ENCODE measurements at regions not wholly inside any gene's neighbourhood (a gene's known extent, or its start where the extent isn't known, plus 50 kb on each side); places are given as distances from the start of the nearest gene placed in this dataset.

DNA sequence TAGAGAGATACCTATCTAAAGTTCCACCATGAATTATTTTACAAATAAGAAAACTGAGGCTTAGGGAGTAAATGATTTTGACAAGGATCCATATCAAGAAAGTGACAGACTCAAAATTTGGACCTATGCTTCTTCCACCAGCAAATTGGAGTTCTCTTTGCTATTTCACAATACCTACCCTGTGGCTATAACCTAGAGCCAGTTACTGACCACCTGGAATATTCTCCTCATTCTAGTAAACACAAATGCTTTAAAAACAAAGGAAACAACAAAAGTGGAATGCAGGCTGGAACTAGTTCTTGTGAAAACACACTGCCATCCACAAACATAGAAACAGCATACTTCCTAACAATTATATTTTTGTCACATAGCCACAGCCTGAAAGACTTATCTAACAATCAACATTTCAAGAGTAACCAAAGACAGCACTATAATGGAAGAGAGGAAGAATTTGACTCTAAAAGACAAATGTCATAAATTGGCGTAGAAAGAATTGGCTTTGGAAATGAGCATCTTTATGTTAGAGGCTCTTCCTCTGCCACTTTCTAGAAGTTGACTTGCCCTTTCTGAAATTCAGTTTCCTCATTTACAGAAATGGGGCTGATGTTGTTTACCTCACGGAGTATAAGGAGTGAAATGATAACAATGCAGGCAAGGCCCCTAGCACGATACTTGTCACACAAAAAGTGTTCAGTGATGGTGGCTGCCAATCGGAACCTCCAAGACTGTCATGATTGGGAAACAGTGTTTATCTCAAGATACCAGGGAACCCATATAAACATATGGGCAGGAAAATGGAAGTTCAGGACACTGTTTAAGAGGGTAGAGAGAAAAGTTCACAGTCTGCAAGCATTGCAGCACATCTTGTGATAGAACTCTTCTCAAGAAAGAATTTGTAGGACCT lies 138.6 kb upstream of the LGR5 start:
- TF ChIP-seq, protein P1, sequence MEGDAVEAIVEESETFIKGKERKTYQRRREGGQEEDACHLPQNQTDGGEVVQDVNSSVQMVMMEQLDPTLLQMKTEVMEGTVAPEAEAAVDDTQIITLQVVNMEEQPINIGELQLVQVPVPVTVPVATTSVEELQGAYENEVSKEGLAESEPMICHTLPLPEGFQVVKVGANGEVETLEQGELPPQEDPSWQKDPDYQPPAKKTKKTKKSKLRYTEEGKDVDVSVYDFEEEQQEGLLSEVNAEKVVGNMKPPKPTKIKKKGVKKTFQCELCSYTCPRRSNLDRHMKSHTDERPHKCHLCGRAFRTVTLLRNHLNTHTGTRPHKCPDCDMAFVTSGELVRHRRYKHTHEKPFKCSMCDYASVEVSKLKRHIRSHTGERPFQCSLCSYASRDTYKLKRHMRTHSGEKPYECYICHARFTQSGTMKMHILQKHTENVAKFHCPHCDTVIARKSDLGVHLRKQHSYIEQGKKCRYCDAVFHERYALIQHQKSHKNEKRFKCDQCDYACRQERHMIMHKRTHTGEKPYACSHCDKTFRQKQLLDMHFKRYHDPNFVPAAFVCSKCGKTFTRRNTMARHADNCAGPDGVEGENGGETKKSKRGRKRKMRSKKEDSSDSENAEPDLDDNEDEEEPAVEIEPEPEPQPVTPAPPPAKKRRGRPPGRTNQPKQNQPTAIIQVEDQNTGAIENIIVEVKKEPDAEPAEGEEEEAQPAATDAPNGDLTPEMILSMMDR (IDR thresholded peaks at IDR 0.05; ENCODE audit: insufficient read depth, low read length) = no peak
- no peak for TF ChIP-seq POLR2AphosphoS5 (IDR thresholded peaks at IDR 0.05; ENCODE audit: low read depth)
- TF ChIP-seq, protein P2, sequence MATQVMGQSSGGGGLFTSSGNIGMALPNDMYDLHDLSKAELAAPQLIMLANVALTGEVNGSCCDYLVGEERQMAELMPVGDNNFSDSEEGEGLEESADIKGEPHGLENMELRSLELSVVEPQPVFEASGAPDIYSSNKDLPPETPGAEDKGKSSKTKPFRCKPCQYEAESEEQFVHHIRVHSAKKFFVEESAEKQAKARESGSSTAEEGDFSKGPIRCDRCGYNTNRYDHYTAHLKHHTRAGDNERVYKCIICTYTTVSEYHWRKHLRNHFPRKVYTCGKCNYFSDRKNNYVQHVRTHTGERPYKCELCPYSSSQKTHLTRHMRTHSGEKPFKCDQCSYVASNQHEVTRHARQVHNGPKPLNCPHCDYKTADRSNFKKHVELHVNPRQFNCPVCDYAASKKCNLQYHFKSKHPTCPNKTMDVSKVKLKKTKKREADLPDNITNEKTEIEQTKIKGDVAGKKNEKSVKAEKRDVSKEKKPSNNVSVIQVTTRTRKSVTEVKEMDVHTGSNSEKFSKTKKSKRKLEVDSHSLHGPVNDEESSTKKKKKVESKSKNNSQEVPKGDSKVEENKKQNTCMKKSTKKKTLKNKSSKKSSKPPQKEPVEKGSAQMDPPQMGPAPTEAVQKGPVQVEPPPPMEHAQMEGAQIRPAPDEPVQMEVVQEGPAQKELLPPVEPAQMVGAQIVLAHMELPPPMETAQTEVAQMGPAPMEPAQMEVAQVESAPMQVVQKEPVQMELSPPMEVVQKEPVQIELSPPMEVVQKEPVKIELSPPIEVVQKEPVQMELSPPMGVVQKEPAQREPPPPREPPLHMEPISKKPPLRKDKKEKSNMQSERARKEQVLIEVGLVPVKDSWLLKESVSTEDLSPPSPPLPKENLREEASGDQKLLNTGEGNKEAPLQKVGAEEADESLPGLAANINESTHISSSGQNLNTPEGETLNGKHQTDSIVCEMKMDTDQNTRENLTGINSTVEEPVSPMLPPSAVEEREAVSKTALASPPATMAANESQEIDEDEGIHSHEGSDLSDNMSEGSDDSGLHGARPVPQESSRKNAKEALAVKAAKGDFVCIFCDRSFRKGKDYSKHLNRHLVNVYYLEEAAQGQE (IDR thresholded peaks at IDR 0.05; ENCODE audit: insufficient replicate concordance, low read depth) = no peak
- TF ChIP-seq GABPA (IDR thresholded peaks at IDR 0.05; ENCODE audit: low read depth) = no peak
- TF ChIP-seq SPI1 (IDR thresholded peaks at IDR 0.05; ENCODE audit: borderline replicate concordance, low read depth) = no peak
